Parathyroid adenoma (tissue), 2 donors: ENCODE measurements at regions not wholly inside any gene's neighbourhood (a gene's known extent, or its start where the extent isn't known, plus 50 kb on each side); places are given as distances from the start of the nearest gene placed in this dataset.

Experiments
- H2AFZ ChIP-seq: fragments of 300-600 bp; sonication (generic); one replicate; pipeline ENCODE4 v1.7.0; 2017; ENCODE audit warnings: antibody characterized with exemption, mild to moderate bottlenecking
- H3K27ac ChIP-seq: fragments of 300-600 bp; sonication (generic); one replicate; pipeline ENCODE4 v1.7.0; 2017
- H3K27me3 ChIP-seq: fragments of 300-600 bp; sonication (generic); one replicate; pipeline ENCODE4 v1.7.0; 2017; ENCODE audit warnings: low read length; ENCODE audit not compliant: control insufficient read depth, insufficient read depth
- H3K36me3 ChIP-seq: fragments of 300-600 bp; sonication (generic); one replicate; pipeline ENCODE4 v1.7.0; 2017; ENCODE audit warnings: low read length; ENCODE audit not compliant: control insufficient read depth, insufficient read depth
- H3K4me1 ChIP-seq: fragments of 300-600 bp; sonication (generic); one replicate; pipeline ENCODE4 v1.7.0; 2017; ENCODE audit warnings: control low read depth
- H3K4me2 ChIP-seq: fragments of 300-600 bp; sonication (generic); one replicate; pipeline ENCODE4 v1.7.0; 2017; ENCODE audit warnings: low read length
- H3K4me3 ChIP-seq: fragments of 300-600 bp; sonication (generic); one replicate; pipeline ENCODE4 v1.7.0; 2017; ENCODE audit warnings: low read depth, low read length
- H3K79me2 ChIP-seq: fragments of 300-600 bp; sonication (generic); one replicate; pipeline ENCODE4 v1.7.0; 2017; ENCODE audit warnings: control low read depth
- H3K9ac ChIP-seq: fragments of 300-600 bp; sonication (generic); one replicate; pipeline ENCODE4 v1.7.0; 2017; ENCODE audit warnings: mild to moderate bottlenecking
- H3K9me3 ChIP-seq: fragments of 300-600 bp; sonication (generic); one replicate; pipeline ENCODE4 v1.7.0; 2017; ENCODE audit warnings: low read length; ENCODE audit not compliant: control insufficient read depth
- TF ChIP-seq, protein P1 (sequence below): fragments of 300-600 bp; sonication (generic); IDR thresholded peaks from one replicate; pipeline ENCODE4 v1.7.0; 2017; ENCODE audit warnings: antibody characterized with exemption, mild to moderate bottlenecking
- donor health status: primary hyperparathyroidism.

DNA sequence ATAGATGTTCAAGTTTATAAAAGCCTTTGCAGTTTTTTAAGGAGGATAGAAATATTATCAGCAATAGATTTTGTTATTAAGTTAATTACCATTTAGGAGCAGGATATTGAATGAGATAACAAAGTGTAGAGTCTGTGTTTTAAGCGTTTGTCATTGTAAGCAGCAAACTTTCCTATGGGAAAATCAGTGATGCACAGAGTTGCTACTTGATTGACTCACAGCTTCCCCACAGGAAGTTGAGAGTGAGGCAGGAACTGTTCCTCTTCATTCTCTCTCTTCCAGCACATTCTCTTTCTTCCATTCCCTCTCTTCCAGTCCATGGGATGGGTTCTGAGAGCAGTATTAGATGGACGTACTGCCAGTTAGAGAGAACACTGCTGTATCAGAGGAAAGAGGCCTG is 867.7 kb upstream of the AGA start:
- no peak overlapping the region for H2AFZ ChIP-seq
- TF ChIP-seq, protein P1, sequence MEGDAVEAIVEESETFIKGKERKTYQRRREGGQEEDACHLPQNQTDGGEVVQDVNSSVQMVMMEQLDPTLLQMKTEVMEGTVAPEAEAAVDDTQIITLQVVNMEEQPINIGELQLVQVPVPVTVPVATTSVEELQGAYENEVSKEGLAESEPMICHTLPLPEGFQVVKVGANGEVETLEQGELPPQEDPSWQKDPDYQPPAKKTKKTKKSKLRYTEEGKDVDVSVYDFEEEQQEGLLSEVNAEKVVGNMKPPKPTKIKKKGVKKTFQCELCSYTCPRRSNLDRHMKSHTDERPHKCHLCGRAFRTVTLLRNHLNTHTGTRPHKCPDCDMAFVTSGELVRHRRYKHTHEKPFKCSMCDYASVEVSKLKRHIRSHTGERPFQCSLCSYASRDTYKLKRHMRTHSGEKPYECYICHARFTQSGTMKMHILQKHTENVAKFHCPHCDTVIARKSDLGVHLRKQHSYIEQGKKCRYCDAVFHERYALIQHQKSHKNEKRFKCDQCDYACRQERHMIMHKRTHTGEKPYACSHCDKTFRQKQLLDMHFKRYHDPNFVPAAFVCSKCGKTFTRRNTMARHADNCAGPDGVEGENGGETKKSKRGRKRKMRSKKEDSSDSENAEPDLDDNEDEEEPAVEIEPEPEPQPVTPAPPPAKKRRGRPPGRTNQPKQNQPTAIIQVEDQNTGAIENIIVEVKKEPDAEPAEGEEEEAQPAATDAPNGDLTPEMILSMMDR: no peak
- no peaks in the 10 kb centered on the region for H3K9me3 ChIP-seq
- no peaks in the 10 kb centered on the region for H3K79me2 ChIP-seq
- no peak overlapping the region for H3K4me3 ChIP-seq
- no peak overlapping the region for H3K27ac ChIP-seq
- no peak overlapping the region for H3K9ac ChIP-seq
- H3K4me1 ChIP-seq: no peaks in the 10 kb centered on the region
- H3K4me2 ChIP-seq: no peak overlapping the region
- H3K36me3 ChIP-seq: no peaks in the 10 kb centered on the region
- no peaks in the 10 kb centered on the region for H3K27me3 ChIP-seq

DNA sequence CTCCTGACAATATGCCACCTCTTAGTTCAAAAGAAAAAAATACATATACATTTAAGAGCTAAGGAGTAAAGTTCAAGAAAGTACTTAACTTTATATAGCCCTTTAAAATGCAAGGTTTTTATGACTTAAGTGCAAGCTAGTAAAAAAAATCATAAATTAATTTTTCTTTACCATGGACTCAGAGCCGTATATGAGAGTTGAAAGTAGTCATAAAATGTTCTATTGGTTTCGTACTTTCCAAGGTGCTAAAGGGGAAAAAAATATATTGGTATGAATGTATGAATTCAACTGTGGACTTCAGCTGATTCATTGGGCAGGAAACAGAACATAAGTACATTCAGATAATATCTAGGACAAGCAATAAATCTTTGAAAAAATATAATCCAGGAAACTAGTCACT is 869.8 kb upstream of the AGA start:
- Histone ChIP-seq H3K27me3 (no peaks in the 10 kb centered on the region), H3K27ac (no peak overlapping the region), H2AFZ (no peak overlapping the region), H3K4me1 (no peaks in the 10 kb centered on the region), H3K4me2 (no peak overlapping the region), H3K4me3 (no peak overlapping the region), H3K9me3 (no peaks in the 10 kb centered on the region), H3K79me2 (no peaks in the 10 kb centered on the region), H3K36me3 (no peaks in the 10 kb centered on the region), H3K9ac (no peak overlapping the region)
- TF ChIP-seq, protein P1: no peak

DNA sequence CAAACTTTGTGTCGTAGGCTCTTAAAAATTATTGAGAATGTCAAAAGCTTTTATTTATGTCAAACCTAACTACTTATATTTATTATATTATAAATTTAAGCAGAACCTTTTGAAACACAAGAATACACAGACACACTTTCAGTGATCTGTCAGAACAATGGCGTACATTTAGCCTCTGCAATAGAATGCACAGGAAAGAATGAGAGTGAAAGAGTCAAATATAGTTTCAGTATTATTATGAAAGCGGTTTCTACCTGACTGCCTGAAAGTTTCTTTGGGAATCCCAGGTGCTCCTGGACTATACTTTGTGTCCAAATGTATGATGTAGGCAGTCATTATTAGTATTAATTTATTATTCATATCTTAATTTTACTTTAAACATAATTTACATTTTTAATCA is 872.0 kb upstream of the AGA start:
- no peak overlapping the region for H3K27ac ChIP-seq
- no peak overlapping the region for H3K4me2 ChIP-seq
- H3K4me3 ChIP-seq: no peak overlapping the region
- H3K36me3 ChIP-seq: no peaks in the 10 kb centered on the region
- no peaks in the 10 kb centered on the region for H3K79me2 ChIP-seq
- H3K27me3 ChIP-seq: no peaks in the 10 kb centered on the region
- H3K4me1 ChIP-seq: no peaks in the 10 kb centered on the region
- TF ChIP-seq, protein P1: no peak
- H3K9ac ChIP-seq: no peak overlapping the region
- no peak overlapping the region for H2AFZ ChIP-seq
- H3K9me3 ChIP-seq: no peaks in the 10 kb centered on the region

DNA sequence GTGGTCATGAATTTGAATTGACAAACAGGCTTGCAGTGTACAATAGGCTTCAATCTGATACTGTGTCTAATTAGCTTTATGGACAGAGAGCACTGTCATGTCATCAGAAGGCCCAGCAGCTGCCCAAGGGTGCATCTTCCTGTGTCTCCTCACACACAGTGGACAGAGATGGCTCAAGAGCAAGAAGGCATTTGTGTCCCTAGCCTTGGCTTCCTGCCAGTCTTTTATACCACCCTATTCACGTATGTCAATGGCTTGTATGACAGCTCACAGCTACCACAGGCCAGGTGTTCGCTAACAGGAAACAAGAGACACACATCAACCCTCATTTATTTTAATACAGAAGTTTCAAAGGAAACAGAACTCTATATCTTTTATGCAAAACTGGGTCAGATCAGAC is 874.0 kb upstream of the AGA start:
- Histone ChIP-seq H3K36me3 (no peaks in the 10 kb centered on the region), H3K27ac (no peak overlapping the region), H3K4me1 (no peaks in the 10 kb centered on the region), H2AFZ (no peak overlapping the region), H3K9ac (no peak overlapping the region), H3K4me2 (no peak overlapping the region), H3K27me3 (no peaks in the 10 kb centered on the region), H3K4me3 (no peak overlapping the region), H3K9me3 (no peaks in the 10 kb centered on the region), H3K79me2 (no peaks in the 10 kb centered on the region)
- TF ChIP-seq, protein P1: no peak

DNA sequence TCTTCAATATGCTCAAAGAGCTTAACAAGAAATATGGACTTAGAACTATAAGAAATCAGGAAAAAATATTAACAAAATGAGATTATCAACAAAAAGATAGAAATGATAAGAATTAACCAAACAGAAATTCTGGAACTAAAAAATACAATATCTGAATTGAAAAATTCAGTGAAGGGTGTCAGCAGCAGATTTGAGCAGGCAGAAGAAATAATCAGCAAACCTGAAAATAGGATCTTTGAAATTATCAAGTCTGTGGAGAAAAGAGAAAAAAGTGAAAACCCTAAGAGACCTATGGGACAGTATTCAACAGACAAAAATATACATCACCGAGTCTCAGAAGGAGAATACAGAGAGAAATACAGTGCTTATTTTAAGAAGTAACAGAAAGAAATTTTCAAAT is 877.8 kb upstream of the AGA start:
- no peaks in the 10 kb centered on the region for H3K36me3 ChIP-seq
- no peak overlapping the region for H3K4me3 ChIP-seq
- H3K4me2 ChIP-seq: no peak overlapping the region
- no peak overlapping the region for H3K27ac ChIP-seq
- H3K9ac ChIP-seq: no peak overlapping the region
- TF ChIP-seq, protein P1: no peak
- no peaks in the 10 kb centered on the region for H3K4me1 ChIP-seq
- H3K79me2 ChIP-seq: no peaks in the 10 kb centered on the region
- no peak overlapping the region for H2AFZ ChIP-seq
- H3K27me3 ChIP-seq: no peaks in the 10 kb centered on the region
- H3K9me3 ChIP-seq: no peaks in the 10 kb centered on the region
